HEK293T (cell line): ENCODE measurements at regions not wholly inside any gene's neighbourhood (a gene's known extent, or its start where the extent isn't known, plus 50 kb on each side); places are given as distances from the start of the nearest gene placed in this dataset.

Source experiments
- FOXA1 ChIP-seq: fragments of 450-650 bp; IDR thresholded peaks from 2 replicates; pipeline ENCODE4 v1.6.1; 2016; ENCODE audit warnings: mild to moderate bottlenecking
- FOXK2 ChIP-seq: fragments of 450-650 bp; IDR thresholded peaks from 2 replicates; pipeline ENCODE4 v1.6.1; 2016; ENCODE audit warnings: mild to moderate bottlenecking
- FOXM1 ChIP-seq: fragments of 450-650 bp; IDR thresholded peaks from 2 replicates; pipeline ENCODE4 v1.6.1; 2017; ENCODE audit warnings: mild to moderate bottlenecking, borderline replicate concordance
- SP1 ChIP-seq: fragments of 450-650 bp; IDR thresholded peaks from 2 replicates; pipeline ENCODE4 v1.6.1; 2017
- TARDBP ChIP-seq: fragments of 450-650 bp; IDR thresholded peaks from 2 replicates; pipeline ENCODE4 v1.6.1; 2016

DNA sequence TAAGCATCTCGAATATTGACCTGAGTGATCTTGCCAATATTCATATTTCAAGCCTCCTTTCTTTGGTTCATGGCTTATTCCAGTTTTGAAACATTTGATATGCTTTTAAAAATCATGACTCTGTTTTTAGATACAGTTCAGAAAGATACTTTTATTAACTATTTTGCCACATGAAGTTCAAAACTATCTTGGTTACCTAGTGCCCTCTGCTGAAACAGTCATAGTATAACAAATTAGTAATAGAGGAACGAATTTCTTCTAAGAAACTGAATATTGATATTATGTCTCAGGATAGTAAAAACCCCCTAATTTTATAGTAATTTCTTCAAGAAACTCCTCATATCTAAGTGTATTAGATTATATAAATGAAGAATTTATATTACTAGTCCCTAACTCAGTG is 52.6 kb upstream of the RC3H1 start:
- TF ChIP-seq TARDBP (no peak), FOXM1 (no peak), FOXA1 (no peak), FOXK2 (no peak), SP1 (no peak)
